ENCODE measurements at regions not wholly inside any gene's neighbourhood (a gene's known extent, or its start where the extent isn't known, plus 50 kb on each side); places are given as distances from the start of the nearest gene placed in this dataset.

- TF ChIP-seq, protein P1, sequence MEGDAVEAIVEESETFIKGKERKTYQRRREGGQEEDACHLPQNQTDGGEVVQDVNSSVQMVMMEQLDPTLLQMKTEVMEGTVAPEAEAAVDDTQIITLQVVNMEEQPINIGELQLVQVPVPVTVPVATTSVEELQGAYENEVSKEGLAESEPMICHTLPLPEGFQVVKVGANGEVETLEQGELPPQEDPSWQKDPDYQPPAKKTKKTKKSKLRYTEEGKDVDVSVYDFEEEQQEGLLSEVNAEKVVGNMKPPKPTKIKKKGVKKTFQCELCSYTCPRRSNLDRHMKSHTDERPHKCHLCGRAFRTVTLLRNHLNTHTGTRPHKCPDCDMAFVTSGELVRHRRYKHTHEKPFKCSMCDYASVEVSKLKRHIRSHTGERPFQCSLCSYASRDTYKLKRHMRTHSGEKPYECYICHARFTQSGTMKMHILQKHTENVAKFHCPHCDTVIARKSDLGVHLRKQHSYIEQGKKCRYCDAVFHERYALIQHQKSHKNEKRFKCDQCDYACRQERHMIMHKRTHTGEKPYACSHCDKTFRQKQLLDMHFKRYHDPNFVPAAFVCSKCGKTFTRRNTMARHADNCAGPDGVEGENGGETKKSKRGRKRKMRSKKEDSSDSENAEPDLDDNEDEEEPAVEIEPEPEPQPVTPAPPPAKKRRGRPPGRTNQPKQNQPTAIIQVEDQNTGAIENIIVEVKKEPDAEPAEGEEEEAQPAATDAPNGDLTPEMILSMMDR (IDR thresholded peaks at IDR 0.05; ENCODE audit: insufficient read depth, low read depth, low read length) = peak; percentile 55
- no peak for TF ChIP-seq EZH2 (IDR thresholded peaks at IDR 0.05; ENCODE audit: insufficient read depth, low read length)
These were observed 395.7 kb downstream of the MN1 start for GRCh38 chr22:27405672-27406388.

All from astrocyte (in vitro differentiated cells and primary cell).